HFF-Myc (cell line): ENCODE measurements at regions not wholly inside any gene's neighbourhood (a gene's known extent, or its start where the extent isn't known, plus 50 kb on each side); places are given as distances from the start of the nearest gene placed in this dataset.

ENCODE experiments used
- DNase-seq: peaks from one replicate; pipeline ENCODE4 v3.0.0-alpha.2; 2011; ENCODE audit warnings: low read depth; ENCODE audit errors: extremely low read depth
- H3K4me3 ChIP-seq: replicated peaks from 2 replicates; pipeline ENCODE4 v1.5.1; 2011; ENCODE audit warnings: low read depth, mild to moderate bottlenecking, control low read depth, low read length
- TF ChIP-seq, protein P1 (sequence below): IDR thresholded peaks from 2 replicates; pipeline ENCODE4 v1.5.1; 2012; ENCODE audit warnings: mild to moderate bottlenecking, low read depth, low read length, control low read depth; ENCODE audit errors: missing control alignments

- no peak for DNase-seq
- TF ChIP-seq, protein P1, sequence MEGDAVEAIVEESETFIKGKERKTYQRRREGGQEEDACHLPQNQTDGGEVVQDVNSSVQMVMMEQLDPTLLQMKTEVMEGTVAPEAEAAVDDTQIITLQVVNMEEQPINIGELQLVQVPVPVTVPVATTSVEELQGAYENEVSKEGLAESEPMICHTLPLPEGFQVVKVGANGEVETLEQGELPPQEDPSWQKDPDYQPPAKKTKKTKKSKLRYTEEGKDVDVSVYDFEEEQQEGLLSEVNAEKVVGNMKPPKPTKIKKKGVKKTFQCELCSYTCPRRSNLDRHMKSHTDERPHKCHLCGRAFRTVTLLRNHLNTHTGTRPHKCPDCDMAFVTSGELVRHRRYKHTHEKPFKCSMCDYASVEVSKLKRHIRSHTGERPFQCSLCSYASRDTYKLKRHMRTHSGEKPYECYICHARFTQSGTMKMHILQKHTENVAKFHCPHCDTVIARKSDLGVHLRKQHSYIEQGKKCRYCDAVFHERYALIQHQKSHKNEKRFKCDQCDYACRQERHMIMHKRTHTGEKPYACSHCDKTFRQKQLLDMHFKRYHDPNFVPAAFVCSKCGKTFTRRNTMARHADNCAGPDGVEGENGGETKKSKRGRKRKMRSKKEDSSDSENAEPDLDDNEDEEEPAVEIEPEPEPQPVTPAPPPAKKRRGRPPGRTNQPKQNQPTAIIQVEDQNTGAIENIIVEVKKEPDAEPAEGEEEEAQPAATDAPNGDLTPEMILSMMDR, result no peak
- H3K4me3 ChIP-seq, result no peak overlapping the region
Measured at GRCh38 chrX:124679199-124679598, 332.8 kb downstream of the SH2D1A start.

DNA sequence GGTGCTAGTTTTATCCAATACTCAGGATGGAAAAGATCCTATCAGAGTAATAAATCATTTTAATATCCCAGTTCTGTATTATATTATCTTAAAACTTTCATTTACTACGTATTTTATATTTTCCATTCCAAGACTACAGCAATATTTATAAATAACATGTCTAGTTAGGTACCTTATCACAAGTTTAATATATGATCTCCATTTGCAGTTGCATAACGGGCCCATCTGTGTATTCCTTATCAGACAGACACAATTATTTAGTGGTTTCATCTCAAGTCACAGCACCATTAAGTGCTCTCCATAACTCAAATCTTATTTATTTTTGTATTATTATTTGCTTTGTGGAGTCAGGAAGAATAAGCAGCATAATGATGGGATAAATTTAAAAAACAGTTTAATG lies 333.9 kb downstream of the SH2D1A start:
- no peak for DNase-seq
- no peak overlapping the region for H3K4me3 ChIP-seq
- TF ChIP-seq, protein P1, result no peak

DNA sequence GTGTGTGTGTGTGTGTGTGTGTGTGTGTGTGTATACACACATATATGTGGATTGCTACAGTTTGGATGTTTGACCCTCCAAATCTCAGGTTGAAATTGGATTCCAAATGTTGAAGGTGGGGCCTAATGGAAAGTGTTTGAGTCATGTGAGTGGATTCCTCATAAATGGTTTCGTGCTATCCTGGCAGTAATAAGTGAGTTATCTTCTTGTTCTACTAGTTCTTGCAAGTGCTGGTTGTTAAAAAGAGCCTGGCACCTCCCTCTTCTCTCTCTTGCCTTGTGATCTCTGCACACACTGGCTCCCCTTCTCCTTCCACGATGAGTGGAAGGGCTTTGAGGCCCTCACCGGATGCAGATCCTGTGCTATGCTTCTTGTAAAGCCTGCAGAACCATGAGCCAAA lies 344.1 kb downstream of the SH2D1A start:
- TF ChIP-seq, protein P1, result no peak
- DNase-seq, result no peak
- no peak overlapping the region for H3K4me3 ChIP-seq

GRCh38 chrX:124699876-124700275 lies 353.5 kb downstream of the SH2D1A start:
- TF ChIP-seq, protein P1, result no peak
- no peak overlapping the region for H3K4me3 ChIP-seq
- no peak for DNase-seq

DNA sequence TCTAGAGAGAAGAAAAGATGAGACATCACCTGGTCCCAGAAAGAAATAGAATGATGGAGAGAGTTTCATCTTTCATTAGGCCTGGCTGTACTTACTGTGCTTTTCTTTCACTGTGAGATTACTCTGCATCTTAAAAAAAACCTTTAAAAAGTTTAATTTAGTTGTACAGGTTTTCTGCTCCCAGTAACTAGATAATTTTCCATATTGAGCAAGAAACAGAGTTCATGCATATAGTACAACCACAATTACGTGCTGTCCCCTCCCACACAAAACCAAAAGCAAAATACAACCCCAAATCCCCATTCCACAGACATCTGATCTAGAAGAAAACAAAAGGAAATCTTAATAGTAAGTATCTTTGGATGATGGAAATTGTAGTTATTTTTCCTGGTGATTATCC lies 371.2 kb downstream of the SH2D1A start:
- TF ChIP-seq, protein P1, result no peak
- H3K4me3 ChIP-seq, result no peak overlapping the region
- no peak for DNase-seq

- TF ChIP-seq, protein P1, result no peak
- no peak for DNase-seq
- no peak overlapping the region for H3K4me3 ChIP-seq
Measured at GRCh38 chrX:124719060-124719459, 372.7 kb downstream of the SH2D1A start.

DNA sequence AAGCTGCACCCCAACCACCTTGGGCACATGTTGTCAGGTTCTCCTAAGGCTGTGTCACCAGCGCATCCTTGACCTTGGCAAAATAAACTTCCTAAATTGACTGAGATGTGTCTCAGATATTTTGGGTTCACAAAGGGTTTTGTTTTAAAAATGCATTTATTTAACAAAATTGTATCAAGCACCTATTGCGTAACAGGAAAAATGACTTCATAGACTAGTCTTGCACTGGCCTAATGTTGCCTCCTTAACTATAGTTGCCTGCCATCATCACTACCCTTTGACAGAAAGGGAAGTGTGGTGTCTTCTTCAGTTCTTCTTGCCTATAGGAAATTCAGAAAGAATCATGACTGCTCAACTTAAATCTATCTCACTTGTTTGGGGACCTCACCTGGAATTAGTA lies 374.2 kb downstream of the SH2D1A start:
- TF ChIP-seq, protein P1, result no peak
- H3K4me3 ChIP-seq, result no peak overlapping the region
- DNase-seq, result no peak
